HG03103 (cell line): ENCODE measurements at regions not wholly inside any gene's neighbourhood (a gene's known extent, or its start where the extent isn't known, plus 50 kb on each side); places are given as distances from the start of the nearest gene placed in this dataset.

Experiments
- ATAC-seq: cut with Tn5 transposase; IDR thresholded peaks from one replicate; pipeline ENCODE4 v1.9.1; 2021; ENCODE audit warnings: low read depth; ENCODE audit not compliant: unreplicated experiment

- no peak for ATAC-seq
Observed at GRCh38 chr4:178241601-178242118, 799.4 kb upstream of the AGA start.

DNA sequence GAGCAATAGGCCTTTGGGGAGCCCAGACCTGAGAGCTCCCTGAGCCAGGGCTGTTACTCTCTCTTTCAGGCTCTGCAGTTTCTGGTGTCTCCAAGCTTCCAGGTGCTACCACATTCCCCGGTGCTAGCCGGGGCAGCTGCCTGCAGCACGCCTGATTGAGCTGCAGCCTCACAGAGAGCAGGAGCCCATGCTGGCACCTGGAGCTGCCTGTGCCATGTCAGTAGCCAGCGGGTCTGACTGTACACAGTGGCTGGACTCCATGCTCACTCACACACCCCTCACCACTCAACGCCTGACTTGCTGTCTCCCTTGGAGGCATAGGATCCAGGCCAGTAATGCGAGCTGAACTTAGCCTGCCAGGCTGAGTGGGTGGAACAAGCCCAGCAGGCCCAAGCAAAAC, 800.4 kb upstream of the AGA start:
- ATAC-seq: no peak

GRCh38 chr4:178244785-178245184, 802.5 kb upstream of the AGA start:
- no peak for ATAC-seq

DNA sequence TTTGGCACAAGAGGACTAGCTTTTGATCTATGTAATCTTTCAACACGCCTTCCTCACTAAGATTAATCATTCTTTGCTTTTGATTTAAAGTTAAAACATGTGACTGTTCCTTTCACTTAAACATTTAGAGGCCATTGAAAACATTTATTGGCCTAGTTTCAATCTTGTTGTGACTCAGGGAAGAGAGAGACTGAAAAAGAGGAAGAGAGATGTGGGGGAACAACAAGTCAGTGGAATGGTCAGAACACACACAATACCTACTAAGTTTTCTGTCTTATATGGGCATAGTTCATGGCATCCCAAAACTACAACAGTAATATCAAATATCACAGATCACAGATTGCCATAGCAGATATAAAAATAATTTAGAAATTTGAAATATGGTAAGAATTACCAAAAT, 812.9 kb upstream of the AGA start:
- ATAC-seq: no peak

DNA sequence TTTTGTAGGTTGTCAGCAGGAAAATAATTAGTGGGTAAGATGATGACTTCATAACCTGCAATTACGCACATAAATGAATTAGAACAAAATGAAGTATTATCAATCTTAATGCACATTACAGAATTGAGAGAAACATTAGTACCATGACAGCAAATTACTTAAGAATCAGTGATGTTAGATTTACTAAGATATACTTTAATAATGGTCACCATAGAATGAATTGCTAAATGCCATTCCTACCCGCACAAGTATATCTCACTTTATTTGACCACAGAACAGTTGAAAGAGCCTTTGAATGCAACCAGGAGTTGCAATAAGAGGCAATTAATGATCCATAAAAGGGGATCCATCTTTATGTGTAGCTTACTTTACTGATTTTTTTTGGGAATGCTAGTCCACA, 816.4 kb upstream of the AGA start:
- ATAC-seq: no peak

DNA sequence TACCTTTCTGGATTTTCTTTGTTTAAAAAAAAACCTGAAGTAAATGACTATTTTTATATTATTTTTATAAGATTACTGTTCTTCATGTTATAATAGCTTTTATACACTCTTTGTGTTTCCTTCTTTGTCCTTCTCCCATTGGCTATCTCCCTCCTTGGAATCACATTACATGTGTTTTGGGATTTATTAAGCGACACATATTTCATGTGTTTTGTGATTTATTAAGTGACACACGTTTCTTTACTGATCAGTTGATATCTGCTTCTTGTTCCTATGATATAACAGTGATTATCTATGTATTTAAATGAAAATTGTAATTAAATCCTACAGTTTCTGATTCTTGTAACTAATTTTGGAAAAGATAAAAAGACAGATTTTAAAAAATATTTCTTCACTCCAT, 817.3 kb upstream of the AGA start:
- no peak for ATAC-seq

- ATAC-seq: no peak
Observed at GRCh38 chr4:178264001-178264400, 821.8 kb upstream of the AGA start.

DNA sequence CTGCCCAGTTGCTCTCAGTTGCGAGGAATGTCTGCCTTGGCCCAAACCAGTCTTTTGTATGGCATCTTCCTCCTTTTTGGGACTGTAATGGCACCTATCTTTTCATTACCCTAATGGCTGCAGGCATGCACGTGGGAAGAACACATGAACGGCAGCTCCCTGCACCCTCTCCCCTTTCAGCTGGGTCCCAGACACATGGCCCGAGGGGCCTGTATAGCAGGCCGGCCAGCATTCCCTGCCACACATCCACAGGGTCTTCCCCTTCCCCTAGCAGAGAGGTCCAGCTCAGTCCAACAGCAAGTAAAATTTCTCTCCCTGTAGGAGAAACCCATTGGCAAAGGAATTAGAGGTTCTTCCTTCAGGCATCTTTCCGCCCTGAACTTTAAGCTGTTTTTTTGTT, 829.1 kb upstream of the AGA start:
- ATAC-seq: no peak

- ATAC-seq: no peak
Observed at GRCh38 chr4:178273168-178273567, 830.9 kb upstream of the AGA start.

DNA sequence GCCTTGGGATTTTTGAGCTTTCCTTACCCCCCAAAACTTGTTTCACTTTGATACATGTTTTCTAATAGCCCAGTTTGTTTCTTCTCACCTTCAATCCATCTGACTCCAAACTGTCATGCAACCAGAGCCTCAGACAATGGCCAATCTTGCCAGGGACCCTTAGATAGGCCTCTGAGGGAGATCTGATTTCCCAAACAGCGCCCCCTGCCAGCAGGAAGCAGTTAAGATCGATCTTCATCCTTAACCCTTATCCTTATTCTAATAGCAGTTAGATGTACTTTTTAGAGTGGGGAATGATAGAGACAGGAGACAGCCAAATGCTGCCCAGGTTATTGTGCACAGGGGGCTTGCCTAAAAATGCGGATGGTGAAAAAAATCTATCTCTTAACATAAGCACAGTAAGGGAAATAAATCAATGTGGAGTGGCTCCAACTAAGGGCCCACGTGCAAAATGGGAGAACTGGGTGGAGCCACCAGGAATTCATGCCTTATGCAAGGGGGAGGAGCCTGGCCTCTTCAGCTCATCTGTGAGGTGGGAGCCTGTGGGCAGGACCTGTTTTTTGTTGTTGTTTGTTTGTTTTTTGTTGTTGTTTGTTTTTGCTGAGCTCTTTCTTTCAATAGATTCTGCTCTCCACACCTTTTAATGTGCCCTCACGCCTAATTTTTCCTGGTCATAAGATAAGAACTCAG, 833.6 kb upstream of the AGA start:
- no peak for ATAC-seq

GRCh38 chr4:178280362-178280761, 838.1 kb upstream of the AGA start:
- no peak for ATAC-seq

- no peak for ATAC-seq
Observed at GRCh38 chr4:178288462-178288861, 846.2 kb upstream of the AGA start.

- ATAC-seq: no peak
Observed at GRCh38 chr4:178293601-178294000, 851.4 kb upstream of the AGA start.

DNA sequence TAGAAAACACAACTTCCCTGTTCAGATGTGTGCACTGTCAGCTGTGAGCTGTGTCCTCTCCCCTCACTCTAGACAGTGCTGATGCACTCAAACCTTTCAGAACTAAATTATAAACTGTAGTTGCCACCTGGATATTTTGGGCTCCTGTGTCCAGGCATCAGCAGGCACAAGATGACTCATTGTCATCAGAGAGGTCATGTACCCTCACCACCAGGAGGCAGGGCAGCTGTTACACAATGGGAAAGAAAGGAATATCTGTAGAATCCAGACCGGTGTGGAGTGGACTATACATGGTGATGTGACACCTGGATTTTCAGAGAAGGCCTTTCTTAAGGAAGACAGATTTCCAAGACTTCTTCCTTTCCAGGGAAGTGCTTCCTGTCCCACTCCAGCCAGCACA, 854.4 kb upstream of the AGA start:
- no peak for ATAC-seq

DNA sequence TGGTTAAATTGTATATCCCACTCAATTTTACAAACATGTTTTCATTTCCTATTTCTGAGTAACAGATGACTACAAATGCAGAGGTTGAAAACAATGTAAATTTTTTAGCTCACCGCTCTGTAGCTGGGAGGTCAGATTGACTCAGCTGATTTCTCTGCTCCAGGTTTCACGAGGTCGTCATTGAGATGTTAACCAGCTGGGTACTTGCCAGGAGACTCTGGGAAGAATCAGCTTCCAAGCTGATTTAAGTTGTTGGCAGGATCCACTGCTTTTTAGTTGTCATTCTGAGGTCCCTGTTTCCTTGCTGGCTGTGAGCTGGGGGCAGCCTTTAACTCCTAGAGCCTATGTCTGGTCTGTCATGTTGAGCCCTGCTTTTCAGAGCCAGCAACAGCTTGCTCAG, 864.3 kb upstream of the AGA start:
- ATAC-seq: no peak

DNA sequence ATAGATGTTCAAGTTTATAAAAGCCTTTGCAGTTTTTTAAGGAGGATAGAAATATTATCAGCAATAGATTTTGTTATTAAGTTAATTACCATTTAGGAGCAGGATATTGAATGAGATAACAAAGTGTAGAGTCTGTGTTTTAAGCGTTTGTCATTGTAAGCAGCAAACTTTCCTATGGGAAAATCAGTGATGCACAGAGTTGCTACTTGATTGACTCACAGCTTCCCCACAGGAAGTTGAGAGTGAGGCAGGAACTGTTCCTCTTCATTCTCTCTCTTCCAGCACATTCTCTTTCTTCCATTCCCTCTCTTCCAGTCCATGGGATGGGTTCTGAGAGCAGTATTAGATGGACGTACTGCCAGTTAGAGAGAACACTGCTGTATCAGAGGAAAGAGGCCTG, 867.7 kb upstream of the AGA start:
- ATAC-seq: no peak

DNA sequence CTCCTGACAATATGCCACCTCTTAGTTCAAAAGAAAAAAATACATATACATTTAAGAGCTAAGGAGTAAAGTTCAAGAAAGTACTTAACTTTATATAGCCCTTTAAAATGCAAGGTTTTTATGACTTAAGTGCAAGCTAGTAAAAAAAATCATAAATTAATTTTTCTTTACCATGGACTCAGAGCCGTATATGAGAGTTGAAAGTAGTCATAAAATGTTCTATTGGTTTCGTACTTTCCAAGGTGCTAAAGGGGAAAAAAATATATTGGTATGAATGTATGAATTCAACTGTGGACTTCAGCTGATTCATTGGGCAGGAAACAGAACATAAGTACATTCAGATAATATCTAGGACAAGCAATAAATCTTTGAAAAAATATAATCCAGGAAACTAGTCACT, 869.8 kb upstream of the AGA start:
- no peak for ATAC-seq

DNA sequence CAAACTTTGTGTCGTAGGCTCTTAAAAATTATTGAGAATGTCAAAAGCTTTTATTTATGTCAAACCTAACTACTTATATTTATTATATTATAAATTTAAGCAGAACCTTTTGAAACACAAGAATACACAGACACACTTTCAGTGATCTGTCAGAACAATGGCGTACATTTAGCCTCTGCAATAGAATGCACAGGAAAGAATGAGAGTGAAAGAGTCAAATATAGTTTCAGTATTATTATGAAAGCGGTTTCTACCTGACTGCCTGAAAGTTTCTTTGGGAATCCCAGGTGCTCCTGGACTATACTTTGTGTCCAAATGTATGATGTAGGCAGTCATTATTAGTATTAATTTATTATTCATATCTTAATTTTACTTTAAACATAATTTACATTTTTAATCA, 872.0 kb upstream of the AGA start:
- ATAC-seq: no peak

GRCh38 chr4:178316211-178316610, 874.0 kb upstream of the AGA start:
- no peak for ATAC-seq

- no peak for ATAC-seq
Observed at GRCh38 chr4:178320003-178320402, 877.8 kb upstream of the AGA start.

DNA sequence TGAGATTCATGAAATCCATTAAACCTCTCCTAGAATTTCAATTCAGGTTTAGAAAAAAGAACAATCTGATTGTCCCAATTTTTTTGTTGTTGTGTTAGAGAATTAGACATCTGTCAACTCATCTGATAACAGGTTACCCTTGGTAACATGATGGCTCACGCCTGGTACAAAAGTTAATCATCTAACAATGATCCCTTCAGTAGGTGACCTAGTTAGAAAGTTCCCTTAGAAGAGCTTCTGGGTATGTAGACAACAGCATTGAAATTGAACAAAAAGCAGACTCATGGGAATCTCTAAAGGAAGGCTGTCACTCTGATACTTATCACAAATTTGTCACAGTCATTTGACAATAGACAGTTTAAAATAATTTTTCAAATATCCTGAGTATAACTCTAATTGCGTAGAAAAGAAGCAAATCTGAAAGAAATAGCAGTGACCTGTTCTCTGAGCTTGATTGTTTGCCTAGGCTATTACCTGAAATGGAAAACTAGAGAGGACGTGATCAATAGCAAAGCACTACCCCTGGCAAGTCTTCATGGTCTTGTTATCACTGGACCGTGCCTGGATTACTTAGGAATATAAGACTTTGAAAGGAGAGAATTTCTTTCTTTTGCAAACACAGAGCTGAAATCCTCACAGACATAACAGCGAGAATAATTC, 880.4 kb upstream of the AGA start:
- ATAC-seq: no peak

- ATAC-seq: no peak
Observed at GRCh38 chr4:178329226-178329872, 887.1 kb upstream of the AGA start.
